MM.1S (cell line): ENCODE measurements at regions not wholly inside any gene's neighbourhood (a gene's known extent, or its start where the extent isn't known, plus 50 kb on each side); places are given as distances from the start of the nearest gene placed in this dataset.

Experiments used
- DNase-seq: peaks from one replicate; pipeline ENCODE4 v3.0.0-alpha.2; 2015
- H2AFZ ChIP-seq: fragments of 300-600 bp; sonication (generic); 2 replicates; pipeline ENCODE4 v1.6.0; 2016; ENCODE audit warnings: antibody characterized with exemption, low read length
- H3F3A ChIP-seq: fragments of 300-600 bp; sonication (generic); 2 replicates; pipeline ENCODE4 v1.6.1; 2016; ENCODE audit warnings: mild to moderate bottlenecking, antibody characterized with exemption, low read length, moderate library complexity, mixed read lengths; ENCODE audit not compliant: insufficient read depth
- H3K27ac ChIP-seq: fragments of 300-600 bp; sonication (generic); 2 replicates; pipeline ENCODE4 v1.5.1; 2016; ENCODE audit warnings: mild to moderate bottlenecking, low read length
- H3K27me3 ChIP-seq: fragments of 300-600 bp; sonication (generic); replicated peaks from 2 replicates; pipeline ENCODE4 v1.6.0; 2016; ENCODE audit warnings: low read length; ENCODE audit not compliant: insufficient read depth
- H3K36me3 ChIP-seq: fragments of 300-600 bp; sonication (generic); replicated peaks from 2 replicates; pipeline ENCODE4 v1.6.1; 2016; ENCODE audit warnings: mild to moderate bottlenecking, low read length, mixed read lengths; ENCODE audit not compliant: insufficient read depth
- H3K4me1 ChIP-seq: fragments of 300-600 bp; sonication (generic); 2 replicates; pipeline ENCODE4 v1.6.1; 2016; ENCODE audit warnings: low read length, mixed read lengths
- H3K4me2 ChIP-seq: fragments of 300-600 bp; sonication (generic); 2 replicates; pipeline ENCODE4 v1.6.0; 2016; ENCODE audit warnings: low read depth, low read length
- H3K4me3 ChIP-seq: fragments of 300-600 bp; sonication (generic); 2 replicates; pipeline ENCODE4 v1.5.1; 2016; ENCODE audit warnings: low read length, mixed read lengths
- H3K79me2 ChIP-seq: fragments of 300-600 bp; sonication (generic); 2 replicates; pipeline ENCODE4 v1.6.1; 2016; ENCODE audit warnings: mixed run types, low read length, mixed read lengths
- H3K9ac ChIP-seq: fragments of 300-600 bp; sonication (generic); 2 replicates; pipeline ENCODE4 v1.6.1; 2016; ENCODE audit warnings: low read length, mixed read lengths
- H3K9me2 ChIP-seq: fragments of 300-600 bp; sonication (generic); replicated peaks from 2 replicates; pipeline ENCODE4 v1.6.1; 2016; ENCODE audit warnings: mild to moderate bottlenecking, low read length, mixed read lengths; ENCODE audit not compliant: insufficient read depth
- H3K9me3 ChIP-seq: fragments of 300-600 bp; sonication (generic); replicated peaks from 2 replicates; pipeline ENCODE4 v1.6.1; 2016; ENCODE audit warnings: mild to moderate bottlenecking, low read length, mixed read lengths; ENCODE audit not compliant: insufficient read depth
- H4K20me1 ChIP-seq: fragments of 300-600 bp; sonication (generic); 2 replicates; pipeline ENCODE4 v1.6.1; 2016; ENCODE audit warnings: mild to moderate bottlenecking, low read length, moderate library complexity, mixed read lengths; ENCODE audit not compliant: insufficient read depth
- CTCF ChIP-seq: fragments of 300-600 bp; sonication (generic); IDR thresholded peaks from 2 replicates; pipeline ENCODE4 v1.5.1; 2016; ENCODE audit warnings: antibody characterized with exemption, low read length, mixed read lengths
- EZH2 ChIP-seq: fragments of 300-600 bp; sonication (generic); optimal IDR thresholded peaks from 2 replicates; pipeline ENCODE3; 2017; ENCODE audit warnings: low read depth, mild to moderate bottlenecking, antibody characterized with exemption, low read length, mixed read lengths
- EZH2phosphoT487 ChIP-seq: fragments of 300-600 bp; sonication (generic); IDR thresholded peaks from 2 replicates; pipeline ENCODE4 v1.6.1; 2018; ENCODE audit warnings: antibody characterized with exemption, low read length

- Histone ChIP-seq H3K4me1 (no peaks in the 10 kb centered on the region), H3K4me3 (no peak overlapping the region), H3K27ac (no peak overlapping the region), H3K4me2 (no peak overlapping the region), H3K79me2 (no peaks in the 10 kb centered on the region), H3K9me3 (no peaks in the 10 kb centered on the region), H2AFZ (no peak overlapping the region), H3K36me3 (no peaks in the 10 kb centered on the region), H3K9ac (no peak overlapping the region), H3K9me2 (no peaks in the 10 kb centered on the region), H4K20me1 (no peaks in the 10 kb centered on the region), H3F3A (no peaks in the 10 kb centered on the region), H3K27me3 (peaks cover 97% of the 10 kb centered on the region)
- DNase-seq: no peak
- TF ChIP-seq CTCF: no peak
- no peak for TF ChIP-seq EZH2phosphoT487
- TF ChIP-seq EZH2: no peak
These were observed 261.2 kb upstream of the AJAP1 start for GRCh38 chr1:4393191-4393590.

GRCh38 chr1:4394366-4394765, 260.0 kb upstream of the AJAP1 start:
- no peaks in the 10 kb centered on the region for H3K4me1 ChIP-seq
- no peaks in the 10 kb centered on the region for H3K9me3 ChIP-seq
- DNase-seq: no peak
- H3K4me2 ChIP-seq: no peak overlapping the region
- H4K20me1 ChIP-seq: no peaks in the 10 kb centered on the region
- no peak overlapping the region for H3K27ac ChIP-seq
- no peaks in the 10 kb centered on the region for H3K36me3 ChIP-seq
- no peak overlapping the region for H3K9ac ChIP-seq
- H3K9me2 ChIP-seq: no peaks in the 10 kb centered on the region
- H2AFZ ChIP-seq: no peak overlapping the region
- H3K4me3 ChIP-seq: no peak overlapping the region
- peaks cover 96% of the 10 kb centered on the region for H3K27me3 ChIP-seq
- no peaks in the 10 kb centered on the region for H3K79me2 ChIP-seq
- H3F3A ChIP-seq: no peaks in the 10 kb centered on the region
- TF ChIP-seq EZH2phosphoT487 (no peak), CTCF (no peak), EZH2 (no peak)

GRCh38 chr1:4395158-4395557, 259.3 kb upstream of the AJAP1 start:
- no peak overlapping the region for H3K27ac ChIP-seq
- H3K27me3 ChIP-seq: peaks cover 94% of the 10 kb centered on the region
- H3K9me3 ChIP-seq: no peaks in the 10 kb centered on the region
- H2AFZ ChIP-seq: no peak overlapping the region
- DNase-seq: no peak
- no peak overlapping the region for H3K4me3 ChIP-seq
- H3F3A ChIP-seq: no peaks in the 10 kb centered on the region
- H3K4me2 ChIP-seq: no peak overlapping the region
- no peaks in the 10 kb centered on the region for H3K9me2 ChIP-seq
- TF ChIP-seq CTCF (no peak), EZH2phosphoT487 (no peak), EZH2 (no peak)
- H3K36me3 ChIP-seq: no peaks in the 10 kb centered on the region
- no peak overlapping the region for H3K9ac ChIP-seq
- H3K79me2 ChIP-seq: no peaks in the 10 kb centered on the region
- no peaks in the 10 kb centered on the region for H4K20me1 ChIP-seq
- H3K4me1 ChIP-seq: no peaks in the 10 kb centered on the region
